H9 (cell line): ENCODE measurements at regions not wholly inside any gene's neighbourhood (a gene's known extent, or its start where the extent isn't known, plus 50 kb on each side); places are given as distances from the start of the nearest gene placed in this dataset.

Experiments used
- DNase-seq: peaks from one replicate; pipeline ENCODE4 v3.0.0-alpha.2; 2017
- H2AFZ ChIP-seq: one replicate; pipeline ENCODE4 v1.6.1; 2013; ENCODE audit warnings: mild to moderate bottlenecking, low read length, control low read depth, moderate library complexity
- H2AK5ac ChIP-seq: 2 replicates; pipeline ENCODE4 v1.6.1; 2013; ENCODE audit warnings: low read length, control low read depth, mixed read lengths; ENCODE audit not compliant: insufficient read length
- H2BK120ac ChIP-seq: one replicate; pipeline ENCODE4 v1.6.1; 2013; ENCODE audit warnings: low read depth, mild to moderate bottlenecking, low read length, control low read depth, inconsistent platforms; ENCODE audit not compliant: poor library complexity, severe bottlenecking
- H2BK12ac ChIP-seq: 2 replicates; pipeline ENCODE4 v1.6.1; 2013; ENCODE audit warnings: low read length, control low read depth, mixed read lengths, low read depth; ENCODE audit not compliant: insufficient read length
- H2BK15ac ChIP-seq: 2 replicates; pipeline ENCODE4 v1.6.1; 2013; ENCODE audit warnings: low read depth, low read length, control low read depth
- H2BK20ac ChIP-seq: one replicate; pipeline ENCODE4 v1.6.1; 2013; ENCODE audit warnings: low read depth, mild to moderate bottlenecking, low read length, control low read depth, inconsistent platforms; ENCODE audit not compliant: poor library complexity, severe bottlenecking
- H2BK5ac ChIP-seq: 2 replicates; pipeline ENCODE4 v1.6.1; 2013; ENCODE audit warnings: low read length, control low read depth, mixed read lengths; ENCODE audit not compliant: insufficient read length
- H3K14ac ChIP-seq: 2 replicates; pipeline ENCODE4 v1.6.1; 2013; ENCODE audit warnings: low read length, control low read depth; ENCODE audit not compliant: insufficient read depth
- H3K18ac ChIP-seq: 2 replicates; pipeline ENCODE4 v1.6.1; 2013; ENCODE audit warnings: low read depth, mild to moderate bottlenecking, mixed read lengths, low read length, control low read depth; ENCODE audit not compliant: insufficient read length
- H3K23ac ChIP-seq: 2 replicates; pipeline ENCODE4 v1.6.1; 2013; ENCODE audit warnings: low read length, control low read depth, mixed read lengths, low read depth; ENCODE audit not compliant: insufficient read length
- H3K23me2 ChIP-seq: 2 replicates; pipeline ENCODE4 v1.6.1; 2013; ENCODE audit warnings: low read depth, mild to moderate bottlenecking, mixed read lengths, low read length, control low read depth; ENCODE audit not compliant: insufficient read length, poor library complexity, severe bottlenecking
- H3K27ac ChIP-seq: 2 replicates; pipeline ENCODE4 v1.5.1; 2013; ENCODE audit warnings: low read length, control low read depth, mixed read lengths, low read depth; ENCODE audit not compliant: insufficient read length
- H3K27me3 ChIP-seq: 2 replicates; pipeline ENCODE4 v1.6.1; 2013; ENCODE audit warnings: low read length, control low read depth, inconsistent platforms; ENCODE audit not compliant: insufficient read depth
- H3K4ac ChIP-seq: 2 replicates; pipeline ENCODE4 v1.6.1; 2013; ENCODE audit warnings: low read depth, mild to moderate bottlenecking, control low read depth, inconsistent platforms, low read length, moderate library complexity
- H3K4me1 ChIP-seq: 2 replicates; pipeline ENCODE4 v1.6.1; 2013; ENCODE audit warnings: low read length, control low read depth, inconsistent platforms; ENCODE audit not compliant: insufficient read depth
- H3K4me2 ChIP-seq: 2 replicates; pipeline ENCODE4 v1.6.1; 2013; ENCODE audit warnings: low read length, control low read depth, mixed read lengths; ENCODE audit not compliant: insufficient read length, insufficient read depth
- H3K56ac ChIP-seq: 2 replicates; pipeline ENCODE4 v1.6.1; 2013; ENCODE audit warnings: low read depth, mild to moderate bottlenecking, mixed read lengths, low read length, control low read depth; ENCODE audit not compliant: insufficient read length
- H3K79me1 ChIP-seq: 2 replicates; pipeline ENCODE4 v1.6.1; 2013; ENCODE audit warnings: low read depth, mild to moderate bottlenecking, moderate library complexity, low read length, control low read depth, inconsistent platforms; ENCODE audit not compliant: insufficient read depth, poor library complexity, severe bottlenecking
- H3K79me2 ChIP-seq: 2 replicates; pipeline ENCODE4 v1.6.1; 2013; ENCODE audit warnings: low read length, control low read depth, inconsistent platforms; ENCODE audit not compliant: insufficient read depth
- H3K9ac ChIP-seq: 2 replicates; pipeline ENCODE4 v1.6.1; 2013; ENCODE audit warnings: low read length, control low read depth, mixed read lengths; ENCODE audit not compliant: insufficient read length; ENCODE audit errors: extremely low read depth
- H3K9me3 ChIP-seq: one replicate; pipeline ENCODE4 v1.6.1; 2013; ENCODE audit warnings: low read depth, low read length, inconsistent platforms; ENCODE audit not compliant: control insufficient read depth
- H3T11ph ChIP-seq: one replicate; pipeline ENCODE4 v1.6.1; 2013; ENCODE audit warnings: mild to moderate bottlenecking, low read length, control low read depth, inconsistent platforms
- H4K20me1 ChIP-seq: one replicate; pipeline ENCODE4 v1.6.1; 2013; ENCODE audit not compliant: control insufficient read depth, insufficient read length, insufficient read depth
- H4K5ac ChIP-seq: 2 replicates; pipeline ENCODE4 v1.6.1; 2013; ENCODE audit warnings: low read depth, mild to moderate bottlenecking, mixed read lengths, low read length, control low read depth; ENCODE audit not compliant: insufficient read length
- H4K8ac ChIP-seq: replicated peaks from 2 replicates; pipeline ENCODE4 v1.6.1; 2013; ENCODE audit warnings: low read length, control low read depth, mixed read lengths, low read depth; ENCODE audit not compliant: insufficient read length
- H4K91ac ChIP-seq: 2 replicates; pipeline ENCODE4 v1.6.1; 2013; ENCODE audit warnings: low read depth, mild to moderate bottlenecking, moderate library complexity, mixed read lengths, low read length, control low read depth; ENCODE audit not compliant: insufficient read length
- H3K27ac Mint-ChIP-seq, 3 experiments: 2 replicates in 2 of 3; 3 replicates in 1 of 3; pipeline ENCODE4 v1.8.0; 2020 to 2021; ENCODE audit warnings: mixed read lengths in 3 of 3, mild to moderate bottlenecking in 1 of 3, moderate library complexity in 1 of 3
- H3K27me3 Mint-ChIP-seq: 2 replicates; pipeline ENCODE4 v1.8.0; 2021; ENCODE audit warnings: low read depth, mild to moderate bottlenecking, moderate library complexity, mixed read lengths
- H3K36me3 Mint-ChIP-seq, 3 experiments: 2 replicates in 2 of 3; 3 replicates in 1 of 3; pipeline ENCODE4 v1.8.0; 2020 to 2021; ENCODE audit warnings: low read depth in 3 of 3, mixed read lengths in 3 of 3; ENCODE audit not compliant: insufficient read depth in 1 of 3
- H3K4me1 Mint-ChIP-seq, 2 experiments: 2 replicates each; pipeline ENCODE4 v1.8.0; 2020; ENCODE audit warnings: mixed read lengths in 2 of 2
- H3K4me3 Mint-ChIP-seq, 2 experiments: 2 replicates in 1 of 2; 3 replicates in 1 of 2; pipeline ENCODE4 v1.8.0; 2020 to 2021; ENCODE audit warnings: mild to moderate bottlenecking in 2 of 2, mixed read lengths in 2 of 2, moderate library complexity in 1 of 2
- H3K9me3 Mint-ChIP-seq, 2 experiments: 2 replicates in 1 of 2; 3 replicates in 1 of 2; pipeline ENCODE4 v1.8.0; 2020; ENCODE audit warnings: mild to moderate bottlenecking in 2 of 2, mixed read lengths in 2 of 2, moderate library complexity in 1 of 2
- WGBS: extraction: QIAGEN DNeasy Blood & Tissue Kit; methylation state at CpG from one replicate; pipeline ENCODE4 v1.1.7; 2013; ENCODE audit warnings: missing lambda C conversion rate, low lambda C conversion rate, mixed read lengths; ENCODE audit not compliant: insufficient read length; ENCODE audit errors: extremely low coverage; 5-methylcytosine and 5-hydroxymethylcytosine counted together
- TF ChIP-seq, protein P1 (sequence below): fragments of 200-600 bp; sonication (generic); conservative IDR thresholded peaks from 3 replicates; pipeline ENCODE4 v1.8.0; 2021; ENCODE audit warnings: antibody characterized with exemption, mild to moderate bottlenecking

DNA sequence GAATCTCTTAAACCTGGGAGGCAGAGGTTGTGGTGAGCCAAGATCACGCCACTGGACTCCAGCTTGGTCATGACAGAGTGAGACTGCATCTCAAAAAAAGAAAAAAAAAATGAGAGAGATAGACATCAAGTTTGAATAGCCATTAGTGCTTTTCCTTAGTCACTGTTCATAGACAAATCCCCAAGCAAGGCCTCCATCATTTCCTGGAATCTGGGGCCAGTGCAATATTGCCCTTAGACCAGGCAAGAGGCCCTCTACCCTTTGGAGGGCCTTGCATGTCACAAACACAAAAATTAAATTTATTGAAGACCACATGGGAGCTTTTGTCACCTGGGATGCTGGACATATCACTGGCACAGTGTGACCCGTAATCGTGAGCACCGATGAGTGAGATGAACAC, 141.5 kb downstream of the B3GNT2 start:
- DNase-seq: no peak
- Histone ChIP-seq H3K18ac (no peak overlapping the region), H2BK15ac (no peak overlapping the region), H4K8ac (no peak overlapping the region), H3K23ac (no peak overlapping the region), H3K4me1 (no peaks in the 10 kb centered on the region; the same call in 1 of the 2 replicates), H2BK5ac (no peak overlapping the region), H3K27me3 (no peaks in the 10 kb centered on the region), H3K4me2 (no peak overlapping the region), H3K4ac (no peak overlapping the region), H2AK5ac (no peak overlapping the region), H2BK12ac (no peak overlapping the region), H3K27ac (no peak overlapping the region), H3K9me3 (no peaks in the 10 kb centered on the region), H3K79me2 (no peaks in the 10 kb centered on the region), H2AFZ (no peak overlapping the region), H3K23me2 (no peaks in the 10 kb centered on the region), H3K9ac (no peak overlapping the region), H3T11ph (no peak overlapping the region), H2BK120ac (no peak overlapping the region), H3K56ac (no peak overlapping the region), H2BK20ac (no peak overlapping the region), H4K5ac (no peak overlapping the region), H3K14ac (no peak overlapping the region), H3K79me1 (no peaks in the 10 kb centered on the region), H4K91ac (no peak overlapping the region), H4K20me1 (no peaks in the 10 kb centered on the region)
- no peaks in the 10 kb centered on the region for H3K27me3 Mint-ChIP-seq
- no CpG with 5 or more reads among the region's 4 CpGs for WGBS
- no peak overlapping the region for H3K27ac Mint-ChIP-seq
- TF ChIP-seq, protein P1, sequence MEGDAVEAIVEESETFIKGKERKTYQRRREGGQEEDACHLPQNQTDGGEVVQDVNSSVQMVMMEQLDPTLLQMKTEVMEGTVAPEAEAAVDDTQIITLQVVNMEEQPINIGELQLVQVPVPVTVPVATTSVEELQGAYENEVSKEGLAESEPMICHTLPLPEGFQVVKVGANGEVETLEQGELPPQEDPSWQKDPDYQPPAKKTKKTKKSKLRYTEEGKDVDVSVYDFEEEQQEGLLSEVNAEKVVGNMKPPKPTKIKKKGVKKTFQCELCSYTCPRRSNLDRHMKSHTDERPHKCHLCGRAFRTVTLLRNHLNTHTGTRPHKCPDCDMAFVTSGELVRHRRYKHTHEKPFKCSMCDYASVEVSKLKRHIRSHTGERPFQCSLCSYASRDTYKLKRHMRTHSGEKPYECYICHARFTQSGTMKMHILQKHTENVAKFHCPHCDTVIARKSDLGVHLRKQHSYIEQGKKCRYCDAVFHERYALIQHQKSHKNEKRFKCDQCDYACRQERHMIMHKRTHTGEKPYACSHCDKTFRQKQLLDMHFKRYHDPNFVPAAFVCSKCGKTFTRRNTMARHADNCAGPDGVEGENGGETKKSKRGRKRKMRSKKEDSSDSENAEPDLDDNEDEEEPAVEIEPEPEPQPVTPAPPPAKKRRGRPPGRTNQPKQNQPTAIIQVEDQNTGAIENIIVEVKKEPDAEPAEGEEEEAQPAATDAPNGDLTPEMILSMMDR: no peak
- H3K4me1 Mint-ChIP-seq: peaks cover 31 to 50% of the 10 kb centered on the region in 2 experiments
- no peaks in the 10 kb centered on the region; a peak in 1 of 7 replicates for H3K36me3 Mint-ChIP-seq
- no peaks in the 10 kb centered on the region for H3K9me3 Mint-ChIP-seq
- no peak overlapping the region for H3K4me3 Mint-ChIP-seq
